ENCODE measurements at regions not wholly inside any gene's neighbourhood (a gene's known extent, or its start where the extent isn't known, plus 50 kb on each side); places are given as distances from the start of the nearest gene placed in this dataset.

DNA sequence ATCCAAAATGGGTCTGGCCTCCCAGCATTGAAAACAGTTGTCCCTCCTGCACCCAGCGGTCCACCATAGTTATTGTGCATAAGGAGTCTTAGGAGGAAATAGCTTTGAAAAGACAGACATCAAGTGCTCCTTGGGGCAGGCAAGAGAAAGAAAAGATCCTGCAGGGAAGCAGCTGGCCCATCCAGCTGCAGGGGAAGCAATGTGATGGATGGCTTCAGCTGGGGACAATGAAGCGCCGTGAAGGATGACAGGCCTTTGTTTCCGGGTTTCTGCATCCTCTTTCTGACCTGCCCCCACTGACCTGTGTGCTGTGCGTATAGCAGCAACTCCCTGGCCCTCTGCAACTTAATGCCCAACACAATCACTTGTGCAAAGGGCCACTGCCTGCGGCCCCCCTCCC, 142.9 kb upstream of the NCKAP5 start:
- no peak overlapping the region for H3K27ac ChIP-seq (ENCODE audit: low read depth, low read length)
- WGBS, 3 donors, result 36 to 54% (median 36%) methylated on average over 6 of the region's 6 CpGs

DNA sequence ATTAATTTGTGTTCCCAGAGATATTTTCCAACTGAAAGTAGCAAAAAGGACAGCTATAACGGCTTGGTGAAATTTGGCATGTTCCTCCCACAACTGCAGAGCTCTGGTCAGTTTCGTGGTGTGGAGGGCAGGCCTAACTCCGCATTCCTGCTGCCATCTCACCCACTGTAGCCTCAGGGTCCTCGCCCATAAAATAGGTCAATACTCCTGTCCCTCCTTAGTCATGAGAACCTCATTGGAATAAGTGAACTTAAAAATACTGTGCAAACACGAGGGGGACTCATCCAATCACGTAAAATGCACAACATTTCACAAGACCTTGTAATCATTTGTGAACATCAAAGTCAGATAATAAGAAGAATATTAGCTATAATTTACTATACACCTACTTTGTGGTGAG, 143.5 kb upstream of the NCKAP5 start:
- 70 to 81% (median 79%) methylated on average over 6 of the region's 6 CpGs for WGBS, 3 donors
- H3K27ac ChIP-seq (ENCODE audit: low read depth, low read length), result no peak overlapping the region

- no peak overlapping the region for H3K27ac ChIP-seq (ENCODE audit: low read depth, low read length)
- 74 to 89% (median 89%) methylated on average over 3 of the region's 3 CpGs for WGBS, 3 donors
These were observed 144.1 kb upstream of the NCKAP5 start for GRCh38 chr2:133712369-133712768.

DNA sequence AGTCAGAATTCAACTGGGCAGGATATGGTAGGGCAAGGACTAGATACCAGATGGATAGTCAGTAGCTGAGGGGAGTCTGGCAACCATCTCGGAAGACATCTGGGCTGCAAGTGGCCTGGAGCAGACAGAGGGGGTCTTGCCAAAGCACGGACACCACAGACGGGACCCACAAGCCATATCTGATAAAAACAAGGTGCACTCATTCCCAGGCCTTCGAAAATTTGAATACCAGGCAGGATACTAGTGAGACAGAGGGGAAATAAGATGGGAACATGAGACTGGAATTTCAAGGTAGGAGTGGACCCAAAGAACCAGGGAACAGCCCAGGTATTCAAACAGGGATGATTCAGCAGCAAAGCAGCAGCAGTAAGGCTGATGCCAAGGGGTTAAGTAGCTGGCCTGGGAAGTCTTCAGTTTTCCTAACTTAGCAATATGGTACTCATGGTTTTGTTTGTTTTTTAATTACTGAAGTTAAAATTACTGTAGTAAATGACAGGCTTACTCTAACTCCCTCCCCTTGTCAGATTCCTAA, 144.9 kb upstream of the NCKAP5 start:
- H3K27ac ChIP-seq (ENCODE audit: low read depth, low read length), result no peak overlapping the region
- 62 to 85% (median 82%) methylated on average over 4 of the region's 4 CpGs for WGBS, 3 donors

- WGBS, 3 donors, result 62 to 72% (median 69%) methylated on average over 3 of the region's 3 CpGs
- H3K27ac ChIP-seq (ENCODE audit: low read depth, low read length), result no peak overlapping the region
These were observed 147.9 kb upstream of the NCKAP5 start for GRCh38 chr2:133716166-133716565.

- WGBS, 3 donors, result 39 to 48% (median 44%) methylated on average over 3 of the region's 3 CpGs
- no peak overlapping the region for H3K27ac ChIP-seq (ENCODE audit: low read depth, low read length)
These were observed 149.2 kb upstream of the NCKAP5 start for GRCh38 chr2:133717497-133717896.

DNA sequence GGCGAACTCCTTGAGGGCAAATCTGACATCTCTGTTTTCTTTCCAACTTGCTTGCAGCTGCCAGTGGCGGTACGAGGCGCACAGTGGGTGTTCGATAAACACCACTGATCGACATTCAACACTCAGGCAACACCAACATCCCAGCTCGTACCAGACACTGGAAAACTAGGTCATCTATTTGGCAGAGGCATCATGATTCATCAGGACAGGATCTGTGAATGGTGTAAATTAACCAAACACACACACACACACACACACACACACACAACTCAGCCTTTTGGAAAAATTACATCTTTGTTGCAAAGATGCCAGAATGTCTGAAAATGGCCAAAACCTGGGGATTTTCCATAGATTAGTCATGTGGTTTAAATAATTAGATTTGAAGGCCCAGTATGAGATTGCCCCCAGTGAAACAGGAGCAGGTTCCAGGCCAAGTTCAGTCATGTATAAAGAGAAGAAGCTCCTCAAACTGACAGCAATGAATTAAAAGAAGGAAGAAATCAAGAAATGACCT, 150.5 kb upstream of the NCKAP5 start:
- no peak overlapping the region for H3K27ac ChIP-seq (ENCODE audit: low read depth, low read length)

GRCh38 chr2:133720429-133720828, 152.2 kb upstream of the NCKAP5 start:
- 84 to 92% (median 90%) methylated on average over 2 of the region's 2 CpGs for WGBS, 3 donors
- no peak overlapping the region for H3K27ac ChIP-seq (ENCODE audit: low read depth, low read length)

More for the DNA sequence above, 150.5 kb upstream of the NCKAP5 start:
- 65 to 80% (median 76%) methylated on average over 7 of the region's 7 CpGs for WGBS, 3 donors

GRCh38 chr2:133721118-133721517, 152.9 kb upstream of the NCKAP5 start:
- 68 to 78% (median 74%) methylated on average over 3 of the region's 3 CpGs for WGBS, 3 donors
- H3K27ac ChIP-seq (ENCODE audit: low read depth, low read length), result no peak overlapping the region

- 78 to 89% (median 88%) methylated on average over 3 of the region's 3 CpGs for WGBS, 3 donors
- H3K27ac ChIP-seq (ENCODE audit: low read depth, low read length), result no peak overlapping the region
These were observed 154.9 kb upstream of the NCKAP5 start for GRCh38 chr2:133723133-133723532.

DNA sequence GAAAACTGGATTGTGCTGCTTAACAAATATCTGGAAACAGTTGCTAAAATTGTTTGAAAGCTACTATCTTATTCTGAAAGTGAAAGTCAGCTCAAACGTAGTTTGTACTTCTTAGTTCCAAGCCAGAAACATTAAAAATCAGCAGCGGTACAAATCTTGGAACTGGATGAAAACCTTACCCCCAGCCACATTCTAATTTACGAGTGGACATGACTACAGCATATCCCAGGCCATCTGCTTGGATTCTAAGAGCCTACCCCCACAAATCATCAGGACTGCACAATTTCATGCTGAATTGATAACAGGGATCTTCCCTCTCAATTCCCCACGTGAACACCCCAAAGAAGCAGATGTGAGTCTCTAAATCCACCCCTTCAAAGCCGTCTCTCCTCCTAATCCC, 158.7 kb upstream of the NCKAP5 start:
- 32 to 59% (median 41%) methylated on average over 5 of the region's 5 CpGs for WGBS, 3 donors
- no peak overlapping the region for H3K27ac ChIP-seq (ENCODE audit: low read depth, low read length)

GRCh38 chr2:133732059-133732458, 163.8 kb upstream of the NCKAP5 start:
- no peak overlapping the region for H3K27ac ChIP-seq (ENCODE audit: low read depth, low read length)
- 93 to 97% (median 95%) methylated on average over 2 of the region's 2 CpGs for WGBS, 3 donors

DNA sequence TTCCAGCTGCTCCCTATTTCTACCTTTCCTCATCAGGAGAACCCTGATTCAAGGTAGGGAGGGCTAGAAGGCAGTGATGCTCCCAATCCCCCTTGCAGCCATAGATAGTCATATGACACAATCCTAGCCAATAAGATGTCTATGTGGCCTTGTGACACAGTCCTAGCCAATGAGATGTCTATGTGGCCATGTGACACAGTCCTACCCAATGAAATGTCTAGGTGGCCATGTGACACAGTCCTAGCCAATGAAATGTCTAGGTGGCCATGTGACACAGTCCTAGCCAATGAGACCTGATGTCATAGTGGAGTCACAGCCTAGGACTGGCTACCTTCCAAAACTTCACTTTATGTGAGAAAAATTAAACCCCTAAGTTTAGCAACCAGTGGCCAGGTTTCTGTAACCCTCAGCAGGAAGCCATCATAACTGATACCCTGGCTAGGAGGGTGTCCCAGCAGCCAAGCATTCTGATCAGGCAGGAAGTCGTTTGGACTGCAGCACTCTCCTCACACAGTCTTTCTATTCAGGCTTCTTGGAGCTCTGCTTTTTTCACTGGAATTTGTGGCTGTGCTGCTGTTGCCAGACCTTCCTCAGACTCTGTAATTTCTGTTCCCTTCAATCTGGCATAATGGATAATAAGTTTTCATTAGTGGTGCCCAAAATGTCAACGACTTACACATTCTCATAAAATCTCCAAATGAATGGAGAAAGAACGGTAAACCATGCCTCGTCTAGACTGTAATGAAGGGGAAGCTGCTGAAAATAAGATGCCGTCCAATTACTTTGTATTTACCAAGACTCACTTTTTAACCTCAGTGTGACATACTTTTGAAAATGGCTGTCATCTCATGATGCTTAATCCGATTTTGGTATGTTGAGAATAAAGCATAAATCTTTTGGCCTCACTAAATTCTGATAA, 165.0 kb upstream of the NCKAP5 start:
- 69 to 82% (median 74%) methylated on average over 6 of the region's 6 CpGs for WGBS, 3 donors
- no peak overlapping the region for H3K27ac ChIP-seq (ENCODE audit: low read depth, low read length)

DNA sequence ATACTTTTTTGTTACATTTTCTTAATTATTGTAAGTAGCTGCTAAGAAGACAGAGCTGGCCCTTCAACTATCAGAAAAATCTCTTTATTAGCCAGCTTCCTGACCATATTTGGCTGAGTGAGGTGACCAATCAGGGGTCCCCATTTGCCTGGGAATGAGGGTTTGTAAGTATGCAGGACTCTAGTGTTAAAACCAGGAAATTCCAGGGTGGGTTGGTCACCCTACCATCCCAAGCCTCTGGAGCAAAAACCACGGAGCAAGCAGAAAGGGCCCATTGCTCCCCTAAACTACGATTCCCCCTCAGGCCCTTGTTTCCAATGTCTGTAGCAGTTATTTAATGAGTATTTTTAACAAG, 165.6 kb upstream of the NCKAP5 start:
- H3K27ac ChIP-seq (ENCODE audit: low read depth, low read length), result no peak overlapping the region
- 74 to 82% (median 75%) methylated on average over 2 of the region's 2 CpGs for WGBS, 3 donors

DNA sequence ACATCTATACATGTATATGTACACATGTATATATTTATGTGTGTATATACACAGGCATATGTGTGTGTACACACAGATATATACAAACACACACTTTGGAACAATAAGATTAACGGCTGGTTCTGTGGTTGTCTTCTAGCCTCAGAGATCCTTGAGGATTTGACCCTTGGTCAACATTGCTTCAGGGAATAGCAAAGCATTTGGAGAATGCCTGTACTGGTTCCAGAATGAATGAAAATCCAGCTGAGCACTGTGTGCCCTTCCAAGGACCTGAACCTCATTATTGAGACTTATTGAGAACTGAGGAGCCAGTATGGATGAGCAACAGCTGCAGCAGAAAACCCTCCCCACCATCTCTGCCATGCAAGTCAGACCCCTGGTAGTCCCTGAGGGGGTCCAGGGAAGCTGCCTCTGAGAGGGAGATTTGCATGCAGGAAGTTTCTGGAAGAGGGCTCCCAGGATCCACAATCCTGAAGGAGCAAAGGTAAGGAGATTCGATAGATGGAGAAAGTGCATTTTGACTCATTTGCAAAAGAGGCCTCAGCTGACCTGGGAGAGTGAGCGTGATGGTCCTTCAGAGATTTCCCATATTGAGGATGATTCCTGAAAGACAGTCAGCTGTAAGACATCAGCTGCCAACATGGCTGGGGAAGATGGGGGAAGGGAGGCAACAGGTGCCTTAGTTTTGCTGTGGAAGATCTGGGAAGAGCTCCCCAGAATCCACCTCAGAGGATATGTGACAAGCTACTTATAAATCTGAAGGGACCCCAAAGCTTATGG, 166.6 kb upstream of the NCKAP5 start:
- WGBS, 3 donors, result 74 to 79% (median 76%) methylated on average over 3 of the region's 3 CpGs
- H3K27ac ChIP-seq (ENCODE audit: low read depth, low read length), result no peak overlapping the region

DNA sequence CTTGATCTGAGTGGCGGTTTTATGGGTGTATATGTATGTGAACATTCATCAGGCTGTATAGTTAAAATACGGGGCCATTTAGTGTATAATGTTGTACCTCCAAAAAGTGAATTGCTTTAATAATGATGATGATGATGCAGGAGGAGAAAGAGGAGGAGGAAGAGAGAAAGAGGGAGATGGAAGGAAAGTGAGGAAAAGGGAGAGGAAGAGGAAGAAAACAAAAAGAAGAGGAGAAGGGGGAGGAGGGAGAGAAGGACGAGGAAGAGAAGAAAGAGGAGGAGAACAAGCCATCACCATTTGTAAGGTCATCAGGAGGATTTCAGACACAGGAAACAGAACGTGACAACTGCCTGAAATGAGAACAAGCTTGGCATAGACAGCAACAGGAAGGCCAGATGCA, 168.4 kb upstream of the NCKAP5 start:
- no peak overlapping the region for H3K27ac ChIP-seq (ENCODE audit: low read depth, low read length)
- 47 to 62% (median 54%) methylated on average over 4 of the region's 4 CpGs for WGBS, 3 donors

GRCh38 chr2:133737242-133737993, 169.2 kb upstream of the NCKAP5 start:
- 58 to 75% (median 62%) methylated on average over 2 of the region's 2 CpGs for WGBS, 3 donors

DNA sequence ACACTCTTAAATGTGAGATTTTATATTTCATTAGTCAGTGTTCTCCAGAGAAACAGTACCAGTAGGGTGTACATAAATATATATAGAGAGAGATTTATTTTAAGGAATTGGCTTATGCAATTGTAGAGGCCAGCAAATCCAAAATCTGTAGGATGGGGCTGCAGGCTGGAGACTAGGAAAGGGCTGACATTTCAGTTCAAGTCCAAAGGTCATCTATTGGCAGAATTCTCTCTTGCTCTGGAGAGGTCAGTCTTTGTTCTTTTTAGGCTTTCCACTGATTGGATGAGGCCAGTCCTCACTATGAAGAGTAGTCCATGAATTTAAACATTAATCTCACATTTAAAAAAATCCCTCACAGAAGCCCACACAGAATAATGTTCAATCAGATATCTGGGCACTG, 170.8 kb upstream of the NCKAP5 start:
- H3K27ac ChIP-seq (ENCODE audit: low read depth, low read length), result no peak overlapping the region

More at GRCh38 chr2:133737242-133737993, 169.2 kb upstream of the NCKAP5 start:
- no peak overlapping the region for H3K27ac ChIP-seq (ENCODE audit: low read depth, low read length)

All from adipose tissue (tissue), 3 donors.